ENCODE measurements at regions not wholly inside any gene's neighbourhood (a gene's known extent, or its start where the extent isn't known, plus 50 kb on each side); places are given as distances from the start of the nearest gene placed in this dataset.

DNA sequence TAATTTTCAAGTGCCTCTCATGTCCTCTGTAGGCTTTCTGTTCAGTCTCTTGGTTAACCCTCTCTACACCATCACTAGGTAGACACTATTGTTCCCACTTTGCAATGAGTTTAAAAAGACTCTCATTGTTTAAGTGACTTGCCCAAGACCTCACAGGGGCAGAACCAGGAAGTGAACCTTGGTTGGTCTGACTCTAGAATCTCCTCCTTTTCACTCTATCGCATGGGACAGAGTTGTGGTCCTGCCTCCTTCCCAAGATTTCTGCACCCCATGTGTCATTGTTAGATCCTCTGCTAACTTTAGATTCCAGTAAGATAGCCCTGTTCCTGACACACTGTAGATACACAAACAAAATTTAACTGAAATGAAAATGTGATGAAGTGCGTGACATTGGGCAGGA lies 481.7 kb upstream of the USP24 start:
- TF ChIP-seq, protein P1, sequence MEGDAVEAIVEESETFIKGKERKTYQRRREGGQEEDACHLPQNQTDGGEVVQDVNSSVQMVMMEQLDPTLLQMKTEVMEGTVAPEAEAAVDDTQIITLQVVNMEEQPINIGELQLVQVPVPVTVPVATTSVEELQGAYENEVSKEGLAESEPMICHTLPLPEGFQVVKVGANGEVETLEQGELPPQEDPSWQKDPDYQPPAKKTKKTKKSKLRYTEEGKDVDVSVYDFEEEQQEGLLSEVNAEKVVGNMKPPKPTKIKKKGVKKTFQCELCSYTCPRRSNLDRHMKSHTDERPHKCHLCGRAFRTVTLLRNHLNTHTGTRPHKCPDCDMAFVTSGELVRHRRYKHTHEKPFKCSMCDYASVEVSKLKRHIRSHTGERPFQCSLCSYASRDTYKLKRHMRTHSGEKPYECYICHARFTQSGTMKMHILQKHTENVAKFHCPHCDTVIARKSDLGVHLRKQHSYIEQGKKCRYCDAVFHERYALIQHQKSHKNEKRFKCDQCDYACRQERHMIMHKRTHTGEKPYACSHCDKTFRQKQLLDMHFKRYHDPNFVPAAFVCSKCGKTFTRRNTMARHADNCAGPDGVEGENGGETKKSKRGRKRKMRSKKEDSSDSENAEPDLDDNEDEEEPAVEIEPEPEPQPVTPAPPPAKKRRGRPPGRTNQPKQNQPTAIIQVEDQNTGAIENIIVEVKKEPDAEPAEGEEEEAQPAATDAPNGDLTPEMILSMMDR (IDR thresholded peaks at IDR 0.05): no peak
- no peak for TF ChIP-seq POLR2A (IDR thresholded peaks at IDR 0.05)
- 95% methylated on average over 2 of the region's 2 CpGs for WGBS (ENCODE audit: insufficient coverage, low coverage, low lambda C conversion rate, missing lambda C conversion rate)
- ATAC-seq (no peak), DNase-seq (no peak)
- Histone ChIP-seq H3K36me3 (no peaks in the 10 kb centered on the region), H3K9me3 (no peaks in the 10 kb centered on the region), H3K4me3 (no peak overlapping the region), H3K27me3 (no peaks in the 10 kb centered on the region), H3K4me1 (no peaks in the 10 kb centered on the region), H3K27ac (no peak overlapping the region)
- intact Hi-C loops (cut with DNase I): no loop called here

DNA sequence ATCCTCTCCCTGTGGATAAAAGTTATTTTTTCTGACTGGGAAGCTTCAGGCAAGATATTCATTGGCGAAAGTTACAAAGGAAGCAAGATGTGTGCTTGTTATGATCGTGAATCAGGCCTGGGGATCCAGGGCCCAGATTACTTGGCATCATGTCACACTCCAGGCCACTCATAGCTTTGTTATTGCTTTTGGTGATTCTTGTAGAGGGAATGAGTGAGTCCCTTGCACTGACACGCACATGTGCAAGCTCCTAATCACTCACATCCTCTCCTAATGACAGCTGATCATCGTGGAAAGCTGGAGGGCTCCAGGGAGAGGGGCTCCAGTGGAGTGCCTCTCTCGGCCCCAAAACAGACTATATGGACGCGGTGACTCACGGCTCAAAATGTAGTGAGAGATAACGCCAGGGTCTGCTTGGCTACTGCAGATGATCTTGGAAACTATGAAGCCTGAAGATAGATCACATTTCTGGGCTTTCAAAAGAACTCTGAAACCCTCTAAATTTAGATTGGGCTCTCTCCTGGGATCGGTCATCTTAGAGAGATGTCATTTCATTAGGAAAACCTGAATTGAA lies 481.1 kb upstream of the USP24 start:
- ATAC-seq (no peak), DNase-seq (no peak)
- TF ChIP-seq POLR2A (IDR thresholded peaks at IDR 0.05): no peak
- TF ChIP-seq, protein P1 (IDR thresholded peaks at IDR 0.05): no peak
- 68% methylated on average over 7 of the region's 10 CpGs for WGBS (ENCODE audit: insufficient coverage, low coverage, low lambda C conversion rate, missing lambda C conversion rate)
- H3K27ac ChIP-seq: no peak overlapping the region
- intact Hi-C loops (cut with DNase I): no loop called here
- no peaks in the 10 kb centered on the region for H3K27me3 ChIP-seq
- no peaks in the 10 kb centered on the region for H3K36me3 ChIP-seq
- H3K4me1 ChIP-seq: no peaks in the 10 kb centered on the region
- no peak overlapping the region for H3K4me3 ChIP-seq
- H3K9me3 ChIP-seq: no peaks in the 10 kb centered on the region

DNA sequence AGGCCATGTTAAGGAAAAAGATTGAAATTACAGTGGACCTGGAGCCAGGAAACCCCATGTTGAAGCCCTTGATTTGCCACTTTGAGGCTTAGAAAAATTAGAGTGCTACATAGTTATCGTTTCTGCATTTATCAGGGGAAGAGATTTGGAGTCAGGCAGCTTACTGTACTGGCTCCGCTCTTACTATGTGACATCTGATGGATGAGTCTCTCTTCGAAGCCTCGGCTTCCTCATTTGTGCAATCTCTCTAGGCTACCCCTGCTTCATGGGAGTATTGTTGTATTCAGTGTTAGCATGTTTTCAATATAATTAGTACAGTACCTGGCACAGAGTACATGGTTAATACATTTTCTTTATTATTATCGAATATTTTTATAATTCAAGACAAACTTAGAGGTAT lies 480.4 kb upstream of the USP24 start:
- H3K4me1 ChIP-seq: no peaks in the 10 kb centered on the region
- no peak overlapping the region for H3K27ac ChIP-seq
- intact Hi-C loops (cut with DNase I): no loop called here
- 75% methylated on average over 5 of the region's 5 CpGs for WGBS (ENCODE audit: insufficient coverage, low coverage, low lambda C conversion rate, missing lambda C conversion rate)
- TF ChIP-seq, protein P1 (IDR thresholded peaks at IDR 0.05): no peak
- TF ChIP-seq POLR2A (IDR thresholded peaks at IDR 0.05): no peak
- no peak overlapping the region for H3K4me3 ChIP-seq
- ATAC-seq (no peak), DNase-seq (no peak)
- H3K27me3 ChIP-seq: no peaks in the 10 kb centered on the region
- H3K36me3 ChIP-seq: no peaks in the 10 kb centered on the region
- H3K9me3 ChIP-seq: no peaks in the 10 kb centered on the region

DNA sequence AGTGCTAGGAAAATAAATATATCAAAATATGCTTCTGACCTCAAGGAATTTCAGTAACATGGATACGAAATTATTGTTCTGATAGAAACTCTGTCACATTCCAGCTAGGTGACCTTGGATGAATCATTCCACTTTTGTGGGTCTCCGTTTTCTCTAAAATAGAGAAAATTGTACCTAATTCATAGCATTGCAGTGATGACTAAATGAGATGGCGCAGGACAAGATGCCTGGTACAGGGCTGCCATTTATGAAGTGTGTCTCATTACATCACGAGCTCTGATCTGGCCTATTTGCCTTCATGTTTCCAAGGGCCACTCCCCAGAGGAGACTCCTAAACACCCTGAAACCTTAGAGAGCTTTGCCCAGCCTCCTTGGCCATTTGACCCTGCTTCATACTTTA lies 480.0 kb upstream of the USP24 start:
- no peaks in the 10 kb centered on the region for H3K36me3 ChIP-seq
- H3K4me3 ChIP-seq: no peak overlapping the region
- H3K27me3 ChIP-seq: no peaks in the 10 kb centered on the region
- intact Hi-C loops (cut with DNase I): no loop called here
- H3K4me1 ChIP-seq: no peaks in the 10 kb centered on the region
- no peak for TF ChIP-seq POLR2A (IDR thresholded peaks at IDR 0.05)
- TF ChIP-seq, protein P1 (IDR thresholded peaks at IDR 0.05): no peak
- ATAC-seq (no peak), DNase-seq (no peak)
- no peak overlapping the region for H3K27ac ChIP-seq
- 82% methylated on average over 4 of the region's 4 CpGs for WGBS (ENCODE audit: insufficient coverage, low coverage, low lambda C conversion rate, missing lambda C conversion rate)
- H3K9me3 ChIP-seq: no peaks in the 10 kb centered on the region

DNA sequence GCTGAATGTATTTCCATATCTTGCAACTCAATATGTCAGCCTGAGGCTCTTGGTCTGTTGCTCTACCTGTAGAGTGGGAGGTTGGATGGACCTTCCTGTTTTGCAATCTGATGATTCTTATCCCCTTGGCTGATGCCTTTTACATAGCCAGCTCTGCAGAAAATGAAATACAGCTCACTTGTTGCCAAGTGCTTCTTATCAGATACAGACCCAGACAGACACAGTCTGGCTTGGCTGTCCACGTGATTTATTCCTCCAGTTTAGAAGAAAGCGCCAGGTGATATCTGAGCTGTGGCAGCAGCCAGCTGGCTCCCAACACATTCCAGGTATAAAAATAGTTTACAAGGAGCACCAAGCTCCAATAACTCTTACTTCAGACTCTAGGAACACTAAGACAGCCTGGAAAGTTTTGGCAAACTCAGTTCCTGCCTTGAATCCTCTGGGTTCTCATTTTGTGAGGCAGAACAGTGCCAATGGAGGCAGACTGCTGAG lies 479.2 kb upstream of the USP24 start:
- Histone ChIP-seq H3K27me3 (no peaks in the 10 kb centered on the region), H3K4me1 (no peaks in the 10 kb centered on the region), H3K27ac (no peak overlapping the region), H3K9me3 (no peaks in the 10 kb centered on the region), H3K36me3 (no peaks in the 10 kb centered on the region), H3K4me3 (no peak overlapping the region)
- intact Hi-C loops (cut with DNase I): no loop called here
- DNase-seq (no peak), ATAC-seq (peak; percentile 51 to 89 (median 66))
- 50% methylated on average over 2 of the region's 2 CpGs for WGBS (ENCODE audit: insufficient coverage, low coverage, low lambda C conversion rate, missing lambda C conversion rate)
- TF ChIP-seq POLR2A (IDR thresholded peaks at IDR 0.05): no peak
- TF ChIP-seq, protein P1 (IDR thresholded peaks at IDR 0.05): no peak
